ACC112 (cell line): ENCODE measurements at regions not wholly inside any gene's neighbourhood (a gene's known extent, or its start where the extent isn't known, plus 50 kb on each side); places are given as distances from the start of the nearest gene placed in this dataset.

ENCODE experiments used
- H2AFZ ChIP-seq: fragments of 200-600 bp; sonication (generic); one replicate; pipeline ENCODE4 v1.6.0; 2017; ENCODE audit warnings: antibody characterized with exemption, low read length; ENCODE audit not compliant: unreplicated experiment
- H3K27ac ChIP-seq: fragments of 200-600 bp; sonication (generic); 2 replicates; pipeline ENCODE4 v1.5.1; 2014; ENCODE audit warnings: low read depth, mild to moderate bottlenecking, antibody characterized with exemption, low read length, moderate library complexity
- H3K27me3 ChIP-seq: fragments of 200-600 bp; sonication (generic); 2 replicates; pipeline ENCODE4 v1.6.1; 2014; ENCODE audit warnings: mild to moderate bottlenecking, antibody characterized with exemption, low read length, moderate library complexity, mixed read lengths; ENCODE audit not compliant: insufficient read depth
- H3K36me3 ChIP-seq: fragments of 200-600 bp; sonication (generic); 2 replicates; pipeline ENCODE4 v1.6.1; 2016; ENCODE audit warnings: mild to moderate bottlenecking, antibody characterized with exemption, low read length, moderate library complexity, mixed read lengths; ENCODE audit not compliant: insufficient read depth
- H3K4me1 ChIP-seq: fragments of 200-600 bp; sonication (generic); one replicate; pipeline ENCODE4 v1.6.1; 2016; ENCODE audit warnings: low read length, mixed read lengths; ENCODE audit not compliant: insufficient read depth, unreplicated experiment, control insufficient read depth
- H3K4me3 ChIP-seq: fragments of 200-600 bp; sonication (generic); 2 replicates; pipeline ENCODE4 v1.5.1; 2014; ENCODE audit warnings: mild to moderate bottlenecking, low read depth, low read length
- H3K79me2 ChIP-seq: fragments of 200-600 bp; sonication (generic); one replicate; pipeline ENCODE4 v1.6.0; 2016; ENCODE audit warnings: low read length; ENCODE audit not compliant: control insufficient read depth, unreplicated experiment, insufficient read depth

- H3K27me3 ChIP-seq, result no peaks in the 10 kb centered on the region
- H3K79me2 ChIP-seq, result no peaks in the 10 kb centered on the region
- H3K27ac ChIP-seq, result no peak overlapping the region
- H3K4me3 ChIP-seq, result no peak overlapping the region
- H3K4me1 ChIP-seq, result peaks cover 7% of the 10 kb centered on the region
- no peaks in the 10 kb centered on the region for H3K36me3 ChIP-seq
- no peak overlapping the region for H2AFZ ChIP-seq
Measured at GRCh38 chr3:107128946-107129345, 248.3 kb upstream of the CCDC54 start.

- Histone ChIP-seq H3K27me3 (no peaks in the 10 kb centered on the region), H3K4me1 (no peaks in the 10 kb centered on the region), H3K4me3 (no peak overlapping the region), H3K79me2 (no peaks in the 10 kb centered on the region), H3K36me3 (no peaks in the 10 kb centered on the region), H2AFZ (no peak overlapping the region), H3K27ac (no peak overlapping the region)
Measured at GRCh38 chr3:107130089-107130700, 247.0 kb upstream of the CCDC54 start.

- H3K36me3 ChIP-seq, result no peaks in the 10 kb centered on the region
- H3K79me2 ChIP-seq, result no peaks in the 10 kb centered on the region
- H3K4me3 ChIP-seq, result no peak overlapping the region
- H2AFZ ChIP-seq, result no peak overlapping the region
- no peaks in the 10 kb centered on the region for H3K27me3 ChIP-seq
- no peak overlapping the region for H3K27ac ChIP-seq
- no peaks in the 10 kb centered on the region for H3K4me1 ChIP-seq
Measured at GRCh38 chr3:107132674-107133073, 244.6 kb upstream of the CCDC54 start.

GRCh38 chr3:107133891-107134290, 243.3 kb upstream of the CCDC54 start:
- H3K4me1 ChIP-seq, result no peaks in the 10 kb centered on the region
- H3K36me3 ChIP-seq, result no peaks in the 10 kb centered on the region
- no peaks in the 10 kb centered on the region for H3K79me2 ChIP-seq
- no peak overlapping the region for H3K4me3 ChIP-seq
- no peak overlapping the region for H3K27ac ChIP-seq
- H3K27me3 ChIP-seq, result no peaks in the 10 kb centered on the region
- H2AFZ ChIP-seq, result no peak overlapping the region

- Histone ChIP-seq H3K27ac (no peak overlapping the region), H2AFZ (no peak overlapping the region), H3K4me3 (no peak overlapping the region), H3K4me1 (no peaks in the 10 kb centered on the region), H3K27me3 (no peaks in the 10 kb centered on the region), H3K36me3 (no peaks in the 10 kb centered on the region), H3K79me2 (no peaks in the 10 kb centered on the region)
Measured at GRCh38 chr3:107142171-107142570, 235.1 kb upstream of the CCDC54 start.

- Histone ChIP-seq H3K27ac (no peak overlapping the region), H3K4me3 (no peak overlapping the region), H2AFZ (no peak overlapping the region), H3K27me3 (no peaks in the 10 kb centered on the region), H3K79me2 (no peaks in the 10 kb centered on the region), H3K36me3 (no peaks in the 10 kb centered on the region), H3K4me1 (no peaks in the 10 kb centered on the region)
Measured at GRCh38 chr3:107142786-107143575, 234.3 kb upstream of the CCDC54 start.

- Histone ChIP-seq H3K27ac (no peak overlapping the region), H3K79me2 (no peaks in the 10 kb centered on the region), H2AFZ (no peak overlapping the region), H3K36me3 (no peaks in the 10 kb centered on the region), H3K4me3 (no peak overlapping the region), H3K27me3 (peaks cover 8% of the 10 kb centered on the region; the same call in 1 of the 2 replicates), H3K4me1 (no peaks in the 10 kb centered on the region)
Measured at GRCh38 chr3:107150675-107151074, 226.6 kb upstream of the CCDC54 start.

GRCh38 chr3:107153981-107154380, 223.3 kb upstream of the CCDC54 start:
- Histone ChIP-seq H3K27ac (no peak overlapping the region), H3K36me3 (no peaks in the 10 kb centered on the region), H3K27me3 (peaks cover 8% of the 10 kb centered on the region; the same call in 1 of the 2 replicates), H3K4me3 (no peak overlapping the region), H3K79me2 (no peaks in the 10 kb centered on the region), H3K4me1 (no peaks in the 10 kb centered on the region), H2AFZ (no peak overlapping the region)

GRCh38 chr3:107172411-107172810, 204.8 kb upstream of the CCDC54 start:
- H3K79me2 ChIP-seq, result no peaks in the 10 kb centered on the region
- H2AFZ ChIP-seq, result no peak overlapping the region
- H3K36me3 ChIP-seq, result no peaks in the 10 kb centered on the region
- H3K4me3 ChIP-seq, result no peak overlapping the region
- no peaks in the 10 kb centered on the region for H3K27me3 ChIP-seq
- H3K4me1 ChIP-seq, result no peaks in the 10 kb centered on the region
- no peak overlapping the region for H3K27ac ChIP-seq

GRCh38 chr3:107184375-107184774, 192.9 kb upstream of the CCDC54 start:
- H2AFZ ChIP-seq, result no peak overlapping the region
- no peaks in the 10 kb centered on the region for H3K27me3 ChIP-seq
- H3K4me1 ChIP-seq, result no peaks in the 10 kb centered on the region
- no peak overlapping the region for H3K27ac ChIP-seq
- H3K36me3 ChIP-seq, result no peaks in the 10 kb centered on the region
- H3K79me2 ChIP-seq, result no peaks in the 10 kb centered on the region
- H3K4me3 ChIP-seq, result no peak overlapping the region

GRCh38 chr3:107188262-107188661, 189.0 kb upstream of the CCDC54 start:
- Histone ChIP-seq H3K4me3 (no peak overlapping the region), H3K27ac (no peak overlapping the region), H3K4me1 (no peaks in the 10 kb centered on the region), H2AFZ (no peak overlapping the region), H3K27me3 (no peaks in the 10 kb centered on the region), H3K79me2 (no peaks in the 10 kb centered on the region), H3K36me3 (no peaks in the 10 kb centered on the region)
